A549 (cell line): ENCODE measurements at regions not wholly inside any gene's neighbourhood (a gene's known extent, or its start where the extent isn't known, plus 50 kb on each side); places are given as distances from the start of the nearest gene placed in this dataset.

ENCODE experiments used
- ATAC-seq, 2 experiments: fragments of 200-7000 bp in 1 of 2; fragments of >200 bp in 1 of 2; cut with Nextera tagmentation in 1 of 2; cut with Tn5 transposase in 1 of 2; 3 replicates each; pipeline versions ENCODE4 v1.8.0 to v1.9.1; 2018 to 2020; ENCODE audit warnings: mild to moderate bottlenecking in 1 of 2, moderate library complexity in 1 of 2
- CTCF ChIA-PET: fragments of 300-600 bp; sonication (Branson Sonifier 250); formaldehyde crosslinking; extraction: SDS; loops from one replicate; lab custom pipeline; 2021; ENCODE audit warnings: antibody characterized with exemption, inconsistent platforms; lab: Yijun Ruan, JAX
- POLR2A ChIA-PET: fragments of 350-600 bp; formaldehyde crosslinking; extraction: SDS; loops from one replicate; lab custom pipeline; 2021; ENCODE audit warnings: antibody characterized with exemption, inconsistent platforms; lab: Yijun Ruan, JAX
- DNase-seq, 2 experiments: peaks; one replicate each; pipeline versions ENCODE4 v3.0.0 to v3.0.0-alpha.2; 2011 to 2016; ENCODE audit warnings: low read depth in 1 of 2, low spot score in 1 of 2
- FAIRE-seq: peaks from 2 replicates; lab custom pipeline; 2011; peaks lifted over from hg19 to GRCh38; lab: Jason Lieb, UNC
- H3K27ac ChIP-seq, 2 experiments: fragments of >200 bp; sonication (Bioruptor Twin); formaldehyde crosslinking; 3 replicates each; pipeline ENCODE4 v1.5.1; 2016 to 2017
- H3K4me1 ChIP-seq: fragments of >200 bp; sonication (Bioruptor Twin); formaldehyde crosslinking; 3 replicates; pipeline ENCODE4 v1.6.1; 2016
- H3K4me2 ChIP-seq: fragments of >200 bp; sonication (Bioruptor Twin); formaldehyde crosslinking; 3 replicates; pipeline ENCODE4 v1.6.1; 2016
- H3K4me3 ChIP-seq: fragments of >200 bp; sonication (Bioruptor Twin); formaldehyde crosslinking; 3 replicates; pipeline ENCODE4 v1.5.1; 2016
- H3K9me3 ChIP-seq: fragments of >200 bp; sonication (Bioruptor Twin); formaldehyde crosslinking; 3 replicates; pipeline ENCODE4 v1.6.1; 2016
- CBX2 ChIP-seq: fragments of 200-600 bp; sonication (generic); IDR thresholded peaks from 2 replicates; pipeline ENCODE4 v1.6.1; 2016; ENCODE audit warnings: low read depth, mild to moderate bottlenecking, borderline replicate concordance
- CBX8 ChIP-seq: fragments of 200-600 bp; sonication (generic); IDR thresholded peaks from 2 replicates; pipeline ENCODE4 v1.6.1; 2016
- CHD2 ChIP-seq: fragments of 150-350 bp; IDR thresholded peaks from 2 replicates; pipeline ENCODE4 v1.6.1; 2014; ENCODE audit warnings: low read length; ENCODE audit not compliant: partially characterized antibody
- CHD4 ChIP-seq: fragments of 200-600 bp; sonication (generic); IDR thresholded peaks from 2 replicates; pipeline ENCODE4 v1.6.1; 2016; ENCODE audit warnings: antibody characterized with exemption, mild to moderate bottlenecking, borderline replicate concordance
- EHMT2 ChIP-seq: fragments of 200-600 bp; sonication (generic); IDR thresholded peaks from 2 replicates; pipeline ENCODE4 v1.6.1; 2016; ENCODE audit warnings: antibody characterized with exemption, low read depth, mild to moderate bottlenecking, moderate library complexity
- ESRRA ChIP-seq: fragments of 150-350 bp; IDR thresholded peaks from 2 replicates; pipeline ENCODE4 v1.6.1; 2014; ENCODE audit warnings: mild to moderate bottlenecking, low read length, borderline replicate concordance
- FOSL2 ChIP-seq, 2 experiments: fragments of 450-650 bp in 1 of 2; fragments of >200 bp in 1 of 2; sonication (Bioruptor Twin) in 1 of 2; formaldehyde crosslinking; IDR thresholded peaks; 2 replicates each; pipeline versions ENCODE4 v1.5.0 to v1.6.1; 2016 to 2020; ENCODE audit warnings: mild to moderate bottlenecking in 1 of 2, moderate library complexity in 1 of 2
- GATA3 ChIP-seq: IDR thresholded peaks from 2 replicates; pipeline ENCODE4 v1.6.1; 2012; ENCODE audit warnings: borderline replicate concordance
- HDAC2 ChIP-seq: fragments of 200-600 bp; sonication (generic); IDR thresholded peaks from 2 replicates; pipeline ENCODE4 v1.6.1; 2016
- HOXA7 ChIP-seq: fragments of 250-450 bp; sonication (Bioruptor Pico); IDR thresholded peaks from 2 replicates; pipeline ENCODE4 v1.5.0; 2020; ENCODE audit warnings: mild to moderate bottlenecking, moderate library complexity
- HOXB13 ChIP-seq: fragments of 250-450 bp; sonication (Bioruptor Pico); IDR thresholded peaks from 2 replicates; pipeline ENCODE4 v1.5.0; 2020; ENCODE audit warnings: low read depth, mild to moderate bottlenecking, moderate library complexity
- HOXB5 ChIP-seq: fragments of 250-450 bp; sonication (Bioruptor Pico); IDR thresholded peaks from 2 replicates; pipeline ENCODE4 v1.5.0; 2020; ENCODE audit warnings: mild to moderate bottlenecking, moderate library complexity
- JUN ChIP-seq, 2 experiments: fragments of >200 bp; sonication (Bioruptor Twin); formaldehyde crosslinking; IDR thresholded peaks; 2 replicates in 1 of 2; 3 replicates in 1 of 2; pipeline ENCODE4 v1.6.1; 2016 to 2017
- JUNB ChIP-seq: fragments of >200 bp; sonication (Bioruptor Twin); formaldehyde crosslinking; IDR thresholded peaks from 2 replicates; pipeline ENCODE4 v1.6.1; 2016
- KDM1A ChIP-seq: fragments of 200-600 bp; sonication (generic); IDR thresholded peaks from 2 replicates; pipeline ENCODE4 v1.6.1; 2016; ENCODE audit warnings: low read depth, mild to moderate bottlenecking
- MAZ ChIP-seq: fragments of 150-350 bp; IDR thresholded peaks from 2 replicates; pipeline ENCODE4 v1.6.1; 2014; ENCODE audit warnings: antibody characterized with exemption, low read depth, low read length, borderline replicate concordance
- NFE2L2 ChIP-seq: fragments of 150-350 bp; conservative IDR thresholded peaks from 2 replicates; pipeline ENCODE4 v1.6.1; 2014; ENCODE audit warnings: low read length
- NR3C1 ChIP-seq: fragments of >200 bp; sonication (Bioruptor Twin); formaldehyde crosslinking; IDR thresholded peaks from 3 replicates; pipeline ENCODE4 v1.6.1; 2017
- PHF8 ChIP-seq: fragments of 200-600 bp; sonication (generic); IDR thresholded peaks from 2 replicates; pipeline ENCODE4 v1.6.1; 2016; ENCODE audit warnings: low read depth, mild to moderate bottlenecking, antibody characterized with exemption, moderate library complexity, borderline replicate concordance
- POLR2A ChIP-seq: IDR thresholded peaks from 2 replicates; pipeline ENCODE4 v1.6.1; 2012; ENCODE audit warnings: mild to moderate bottlenecking, low read length
- POLR2AphosphoS2 ChIP-seq: conservative IDR thresholded peaks from 2 replicates; pipeline ENCODE4 v1.6.1; 2012; ENCODE audit warnings: low read length, improper control_type of control experiment, inconsistent platforms
- RFX5 ChIP-seq: fragments of 450-650 bp; IDR thresholded peaks from 2 replicates; pipeline ENCODE4 v1.7.1; 2014; ENCODE audit warnings: antibody characterized with exemption, mild to moderate bottlenecking, moderate library complexity
- SMC3 ChIP-seq: fragments of >200 bp; sonication (Bioruptor Twin); formaldehyde crosslinking; IDR thresholded peaks from 3 replicates; pipeline ENCODE4 v1.6.1; 2018; ENCODE audit warnings: inconsistent platforms
- TFCP2L1 ChIP-seq: fragments of 250-450 bp; sonication (Bioruptor Pico); IDR thresholded peaks from 2 replicates; pipeline ENCODE4 v1.5.0; 2021; ENCODE audit warnings: mild to moderate bottlenecking
- TP53 ChIP-seq: fragments of 250-450 bp; sonication (Bioruptor Pico); IDR thresholded peaks from 2 replicates; pipeline ENCODE4 v1.5.0; 2021; ENCODE audit warnings: mild to moderate bottlenecking, moderate library complexity
- ZSCAN20 ChIP-seq: fragments of 250-450 bp; sonication (Bioruptor Pico); IDR thresholded peaks from 2 replicates; pipeline ENCODE4 v1.8.0; 2022; ENCODE audit warnings: mild to moderate bottlenecking, moderate library complexity
- WGBS: methylation state at CpG from one replicate; pipeline ENCODE4 v1.1.6; 2017; ENCODE audit errors: missing lambda C conversion rate; 5-methylcytosine and 5-hydroxymethylcytosine counted together
- TF ChIP-seq, protein P1 (sequence below): IDR thresholded peaks from 2 replicates; pipeline ENCODE4 v1.6.1; 2012
- TF ChIP-seq, protein P2 (sequence below): fragments of 250-450 bp; sonication (Bioruptor Pico); IDR thresholded peaks from 2 replicates; pipeline ENCODE4 v1.5.0; 2020; ENCODE audit warnings: low read depth, mild to moderate bottlenecking, moderate library complexity
- TF ChIP-seq, protein P3 (sequence below): fragments of 250-450 bp; sonication (Bioruptor Pico); IDR thresholded peaks from 2 replicates; pipeline ENCODE4 v1.5.0; 2021; ENCODE audit warnings: mild to moderate bottlenecking, moderate library complexity, borderline replicate concordance

DNA sequence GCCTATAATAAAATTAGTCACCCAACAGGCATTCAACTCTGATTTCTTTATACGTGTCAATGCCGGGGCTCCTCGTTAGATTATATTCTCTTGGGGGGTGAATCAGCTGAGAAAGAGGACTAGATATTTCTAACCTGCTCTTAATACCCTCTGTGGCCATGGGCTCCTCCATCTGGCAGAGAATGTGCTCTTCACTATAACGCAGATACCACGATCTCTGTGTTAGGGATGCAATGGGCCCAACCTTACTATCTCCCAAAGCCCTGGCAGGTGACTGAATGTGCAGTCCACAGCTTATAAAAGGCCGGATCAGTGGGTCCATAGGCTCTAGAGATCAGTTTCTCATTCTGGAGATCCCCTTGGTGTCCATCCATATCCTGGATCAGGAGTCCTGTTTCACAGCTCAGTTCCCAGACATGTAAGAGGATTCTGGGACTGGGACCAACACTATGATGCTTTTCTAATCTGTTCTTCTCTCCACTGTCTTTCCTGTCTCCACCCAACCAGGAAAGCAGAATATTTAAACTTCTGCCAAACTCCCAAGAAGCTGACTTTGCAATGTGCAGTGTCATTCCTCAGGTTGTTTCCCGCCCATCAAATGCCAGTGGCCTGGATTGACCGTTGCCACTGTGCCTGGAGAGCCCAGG lies 71.4 kb upstream of the CELF4 start:
- Histone ChIP-seq H3K4me3 (no peak overlapping the region), H3K4me1 (no peaks in the 10 kb centered on the region), H3K9me3 (no peaks in the 10 kb centered on the region), H3K27ac (no peak overlapping the region), H3K4me2 (no peak overlapping the region)
- no peak for DNase-seq
- TF ChIP-seq, protein P1, sequence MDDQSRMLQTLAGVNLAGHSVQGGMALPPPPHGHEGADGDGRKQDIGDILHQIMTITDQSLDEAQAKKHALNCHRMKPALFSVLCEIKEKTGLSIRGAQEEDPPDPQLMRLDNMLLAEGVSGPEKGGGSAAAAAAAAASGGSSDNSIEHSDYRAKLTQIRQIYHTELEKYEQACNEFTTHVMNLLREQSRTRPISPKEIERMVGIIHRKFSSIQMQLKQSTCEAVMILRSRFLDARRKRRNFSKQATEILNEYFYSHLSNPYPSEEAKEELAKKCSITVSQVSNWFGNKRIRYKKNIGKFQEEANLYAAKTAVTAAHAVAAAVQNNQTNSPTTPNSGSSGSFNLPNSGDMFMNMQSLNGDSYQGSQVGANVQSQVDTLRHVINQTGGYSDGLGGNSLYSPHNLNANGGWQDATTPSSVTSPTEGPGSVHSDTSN = no peak
- TF ChIP-seq NFE2L2 (no peak), KDM1A (no peak), JUN (IDR thresholded peaks at IDR 0.05) (no peak), CBX8 (no peak), HOXA7 (CRISPR knock-in tag) (no peak), HOXB5 (CRISPR knock-in tag) (no peak), POLR2A (no peak), PHF8 (no peak), ESRRA (no peak), TP53 (no peak)
- TF ChIP-seq, protein P2, sequence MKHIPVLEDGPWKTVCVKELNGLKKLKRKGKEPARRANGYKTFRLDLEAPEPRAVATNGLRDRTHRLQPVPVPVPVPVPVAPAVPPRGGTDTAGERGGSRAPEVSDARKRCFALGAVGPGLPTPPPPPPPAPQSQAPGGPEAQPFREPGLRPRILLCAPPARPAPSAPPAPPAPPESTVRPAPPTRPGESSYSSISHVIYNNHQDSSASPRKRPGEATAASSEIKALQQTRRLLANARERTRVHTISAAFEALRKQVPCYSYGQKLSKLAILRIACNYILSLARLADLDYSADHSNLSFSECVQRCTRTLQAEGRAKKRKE (CRISPR knock-in tag) = no peak
- ATAC-seq = no peak
- CTCF ChIA-PET = no interaction called here
- POLR2A ChIA-PET = no interaction called here
- no peak for FAIRE-seq
- 16% methylated on average over 8 of the region's 8 CpGs for WGBS

DNA sequence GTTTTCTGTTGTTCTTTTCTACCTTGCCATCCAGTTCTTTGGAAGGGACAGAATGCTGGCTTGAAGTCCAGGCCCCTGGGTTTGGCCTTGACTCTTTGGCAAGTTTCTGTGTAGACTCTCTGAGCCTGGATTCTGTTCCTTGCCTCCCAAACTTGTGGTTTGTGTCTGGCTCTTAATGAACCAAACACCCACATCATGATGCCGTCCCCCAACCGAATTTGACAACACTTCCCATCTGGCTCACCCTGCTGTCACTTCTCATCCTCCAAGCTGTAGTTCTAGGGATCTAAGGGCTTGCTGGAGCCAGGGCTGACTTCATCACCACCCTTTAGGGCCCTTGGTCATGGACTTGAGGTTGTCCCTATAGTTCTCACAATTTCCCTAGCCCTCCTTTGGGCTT lies 68.9 kb upstream of the CELF4 start:
- H3K4me2 ChIP-seq = no peak overlapping the region
- ATAC-seq (no peak), FAIRE-seq (no peak), DNase-seq (no peak)
- H3K27ac ChIP-seq = no peak overlapping the region
- POLR2A ChIA-PET = no interaction called here
- H3K9me3 ChIP-seq = no peaks in the 10 kb centered on the region
- TF ChIP-seq MAZ (no peak), JUNB (no peak), CHD4 (no peak), NR3C1 (no peak), CHD2 (no peak), FOSL2 (IDR thresholded peaks at IDR 0.05) (no peak), FOSL2 (CRISPR knock-in tag; IDR thresholded peaks at IDR 0.05) (no peak), TFCP2L1 (no peak), GATA3 (no peak), TP53 (no peak), CBX8 (no peak)
- TF ChIP-seq, protein P3, sequence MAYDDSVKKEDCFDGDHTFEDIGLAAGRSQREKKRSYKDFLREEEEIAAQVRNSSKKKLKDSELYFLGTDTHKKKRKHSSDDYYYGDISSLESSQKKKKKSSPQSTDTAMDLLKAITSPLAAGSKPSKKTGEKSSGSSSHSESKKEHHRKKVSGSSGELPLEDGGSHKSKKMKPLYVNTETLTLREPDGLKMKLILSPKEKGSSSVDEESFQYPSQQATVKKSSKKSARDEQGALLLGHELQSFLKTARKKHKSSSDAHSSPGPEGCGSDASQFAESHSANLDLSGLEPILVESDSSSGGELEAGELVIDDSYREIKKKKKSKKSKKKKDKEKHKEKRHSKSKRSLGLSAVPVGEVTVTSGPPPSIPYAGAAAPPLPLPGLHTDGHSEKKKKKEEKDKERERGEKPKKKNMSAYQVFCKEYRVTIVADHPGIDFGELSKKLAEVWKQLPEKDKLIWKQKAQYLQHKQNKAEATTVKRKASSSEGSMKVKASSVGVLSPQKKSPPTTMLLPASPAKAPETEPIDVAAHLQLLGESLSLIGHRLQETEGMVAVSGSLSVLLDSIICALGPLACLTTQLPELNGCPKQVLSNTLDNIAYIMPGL = no peak
- TF ChIP-seq, all 56 proteins: peak for 0
- no peaks in the 10 kb centered on the region for H3K4me1 ChIP-seq
- 5% methylated on average over 2 of the region's 2 CpGs for WGBS
- CTCF ChIA-PET = no interaction called here
- no peak overlapping the region for H3K4me3 ChIP-seq

DNA sequence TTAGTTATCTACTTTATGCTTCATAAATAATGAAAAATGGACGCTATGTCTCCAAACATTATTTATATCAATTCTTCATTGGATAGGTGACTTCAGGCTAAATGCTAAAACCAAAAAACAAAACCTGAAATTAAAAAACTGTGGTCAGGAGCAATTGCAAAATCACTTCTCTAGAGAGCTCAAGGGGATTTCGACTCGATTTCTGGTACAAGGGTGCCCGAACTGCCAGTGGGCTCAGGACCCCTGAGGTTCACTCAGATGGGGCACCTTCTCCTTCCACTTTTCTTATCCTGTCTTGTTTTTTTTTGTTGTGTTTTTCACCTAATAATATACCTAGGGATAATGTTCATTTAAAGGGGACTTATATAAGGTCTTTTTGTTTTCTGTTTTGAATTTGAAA lies 65.8 kb upstream of the CELF4 start:
- no peak overlapping the region for H3K4me3 ChIP-seq
- FAIRE-seq (no peak), ATAC-seq (no peak), DNase-seq (no peak)
- TF ChIP-seq TP53 (no peak), SMC3 (no peak), POLR2AphosphoS2 (no peak), HDAC2 (no peak), NR3C1 (no peak), EHMT2 (no peak), JUNB (no peak), HOXA7 (CRISPR knock-in tag) (no peak), HOXB13 (CRISPR knock-in tag) (no peak), ZSCAN20 (CRISPR knock-in tag) (no peak), CBX2 (no peak), RFX5 (no peak)
- ChIA-PET CTCF (no interaction called here), POLR2A (no interaction called here)
- 2% methylated on average over 4 of the region's 4 CpGs for WGBS
- no peaks in the 10 kb centered on the region for H3K4me1 ChIP-seq
- H3K27ac ChIP-seq = no peak overlapping the region
- H3K4me2 ChIP-seq = no peak overlapping the region
- H3K9me3 ChIP-seq = no peaks in the 10 kb centered on the region
